Stomach smooth muscle (tissue), 2 donors: ENCODE measurements at regions not wholly inside any gene's neighbourhood (a gene's known extent, or its start where the extent isn't known, plus 50 kb on each side); places are given as distances from the start of the nearest gene placed in this dataset.
A peak's percentile ranks its signal among the peaks of the same experiment; 100 is the strongest.

Source experiments
- H3K27ac ChIP-seq: one replicate; pipeline ENCODE4 v1.7.0; 2013; ENCODE audit warnings: mild to moderate bottlenecking, low read length, inconsistent platforms
- H3K27me3 ChIP-seq, 2 donors: one replicate each; pipeline ENCODE4 v1.7.0; 2013; ENCODE audit warnings: low read length in 2 of 2; ENCODE audit not compliant: insufficient read depth in 2 of 2, control insufficient read depth in 1 of 2
- H3K36me3 ChIP-seq, 2 donors: one replicate each; pipeline ENCODE4 v1.7.0; 2013; ENCODE audit warnings: low read length in 2 of 2; ENCODE audit not compliant: control insufficient read depth in 2 of 2, insufficient read depth in 2 of 2
- H3K4me1 ChIP-seq: one replicate; pipeline ENCODE4 v1.7.0; 2013; ENCODE audit warnings: low read length; ENCODE audit not compliant: control insufficient read depth, insufficient read depth
- H3K4me3 ChIP-seq, 2 donors: one replicate each; pipeline ENCODE4 v1.7.0; 2013; ENCODE audit warnings: low read length in 2 of 2
- H3K9ac ChIP-seq, 2 donors: one replicate each; pipeline ENCODE4 v1.7.0; 2013; ENCODE audit warnings: low read length in 2 of 2, mild to moderate bottlenecking in 1 of 2
- H3K9me3 ChIP-seq, 2 donors: one replicate each; pipeline ENCODE4 v1.7.0; 2013; ENCODE audit warnings: low read length in 2 of 2; ENCODE audit not compliant: control insufficient read depth in 2 of 2
- donor health status: healthy.
- donor health status: Pancreatic carcinoma.

DNA sequence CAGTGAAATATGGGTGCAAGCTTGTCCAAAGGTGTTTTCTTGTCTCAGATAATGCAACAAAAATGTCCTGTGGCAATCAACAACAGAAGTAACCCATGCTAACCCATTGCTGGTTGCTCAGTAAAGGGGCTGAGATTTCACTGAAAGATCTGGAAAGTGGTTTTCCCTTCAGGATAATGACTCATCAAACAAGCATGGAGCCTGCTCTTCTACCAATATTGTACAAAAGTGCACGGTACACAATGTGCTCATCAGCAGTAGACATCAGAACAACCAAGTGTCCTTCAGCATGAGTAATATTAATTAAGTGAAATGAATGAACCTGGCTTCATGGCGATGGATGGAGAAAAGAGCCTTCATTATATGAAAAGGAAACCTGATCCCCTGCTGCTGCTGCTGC is 287.1 kb upstream of the NEBL start:
- Histone ChIP-seq H3K27me3 (no peaks in the 10 kb centered on the region), H3K9ac (no peak overlapping the region), H3K36me3 (no peaks in the 10 kb centered on the region), H3K4me1 (no peaks in the 10 kb centered on the region), H3K4me3 (no peak overlapping the region), H3K27ac (no peak overlapping the region), H3K9me3 (peaks cover 0 to 2% of the 10 kb centered on the region in 2 donors)

DNA sequence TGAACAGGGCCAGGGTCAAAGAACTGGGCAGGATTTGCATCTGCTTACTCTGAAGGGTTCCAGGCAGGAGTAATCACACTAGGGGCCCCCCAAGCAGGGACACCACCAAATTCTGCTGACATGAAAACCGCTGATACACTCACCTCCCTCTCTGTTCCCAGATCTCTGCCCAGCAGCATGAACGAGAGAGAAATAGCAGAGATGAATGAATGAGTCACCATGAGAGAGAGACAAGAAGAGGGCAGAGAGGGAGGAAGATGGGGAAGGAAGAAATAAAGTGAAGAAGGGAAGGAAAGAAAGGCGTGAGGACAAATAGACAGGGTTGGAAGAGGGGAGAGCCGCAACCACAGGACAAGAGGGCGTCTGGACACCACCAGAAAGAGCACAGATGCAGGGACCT is 285.9 kb upstream of the NEBL start:
- H3K27ac ChIP-seq, result no peak overlapping the region
- H3K36me3 ChIP-seq, result no peaks in the 10 kb centered on the region
- H3K4me1 ChIP-seq, result no peaks in the 10 kb centered on the region
- no peak overlapping the region for H3K4me3 ChIP-seq
- H3K9ac ChIP-seq, result no peak overlapping the region
- H3K27me3 ChIP-seq, result no peaks in the 10 kb centered on the region
- peaks cover 0 to 2% of the 10 kb centered on the region in 2 donors for H3K9me3 ChIP-seq

DNA sequence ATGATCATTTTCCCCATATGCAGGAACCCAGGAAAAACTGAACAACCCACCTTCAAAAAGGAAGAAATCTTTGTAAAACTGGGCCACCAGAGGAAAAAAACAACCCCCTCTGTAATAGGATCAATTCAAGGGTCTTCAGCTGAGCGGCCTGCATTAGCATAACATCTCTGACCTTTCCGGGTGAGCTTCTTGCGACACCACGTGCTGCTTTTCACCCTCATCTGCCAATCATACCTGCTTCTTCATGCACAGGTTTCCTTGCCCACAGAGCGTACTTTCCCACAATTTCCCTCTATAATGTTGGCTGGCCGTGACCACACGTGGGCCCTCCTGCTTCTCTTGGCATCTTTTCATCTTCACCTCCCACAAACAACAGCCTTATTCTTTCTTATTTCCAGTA is 284.3 kb upstream of the NEBL start:
- Histone ChIP-seq H3K9ac (no peak overlapping the region), H3K4me1 (no peaks in the 10 kb centered on the region), H3K9me3 (peaks cover 0 to 2% of the 10 kb centered on the region in 2 donors), H3K36me3 (no peaks in the 10 kb centered on the region), H3K27me3 (peaks cover 0 to 4% of the 10 kb centered on the region in 2 donors), H3K27ac (no peak overlapping the region), H3K4me3 (no peak overlapping the region)

DNA sequence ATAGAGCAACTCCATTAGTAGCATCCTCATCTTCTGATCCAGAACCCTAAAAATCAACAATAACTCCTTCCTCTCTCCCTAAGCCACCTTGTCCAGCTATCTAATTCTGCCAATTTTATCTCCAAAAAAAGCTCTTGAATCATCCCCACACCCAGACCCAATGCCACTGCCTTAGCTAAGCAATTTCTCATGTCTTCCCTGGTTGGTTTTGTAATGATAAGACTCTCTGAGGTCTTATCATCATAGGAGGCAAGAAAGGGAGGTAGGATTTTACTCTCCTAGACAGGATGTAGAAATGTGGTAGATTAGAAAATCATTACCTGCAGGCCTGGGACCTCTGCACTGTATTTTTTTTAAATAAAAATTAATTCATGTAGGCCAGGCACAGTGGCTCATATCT is 283.5 kb upstream of the NEBL start:
- Histone ChIP-seq H3K9ac (no peak overlapping the region), H3K36me3 (no peaks in the 10 kb centered on the region), H3K4me3 (no peak overlapping the region), H3K9me3 (peaks cover 0 to 2% of the 10 kb centered on the region in 2 donors), H3K27me3 (peaks cover 0 to 4% of the 10 kb centered on the region in 2 donors), H3K4me1 (no peaks in the 10 kb centered on the region), H3K27ac (no peak overlapping the region)

DNA sequence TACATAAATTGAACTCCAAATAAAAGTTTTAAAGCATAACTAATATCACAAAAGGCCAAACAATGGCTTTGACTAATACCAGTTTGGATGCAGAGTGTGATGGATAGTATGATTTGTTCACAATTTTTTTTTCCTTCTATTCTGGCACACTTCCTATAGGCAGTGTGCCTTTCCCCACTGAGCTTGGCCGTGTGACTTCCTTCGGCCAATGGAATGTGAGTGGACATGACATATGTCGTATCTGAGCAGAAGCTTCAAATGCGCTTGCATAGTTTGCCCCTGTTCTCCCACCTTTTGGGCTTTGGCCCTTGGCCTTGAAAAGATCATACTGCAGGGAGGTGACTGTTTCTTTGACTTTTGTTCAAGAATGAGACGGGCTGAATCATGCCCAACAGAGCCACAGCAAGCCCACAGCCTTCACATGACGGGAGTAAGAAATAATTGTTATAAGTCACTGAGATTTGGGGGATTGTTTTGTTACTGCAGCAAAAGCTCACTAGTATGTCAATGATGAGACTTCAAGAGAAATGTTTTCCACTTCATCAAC is 279.9 kb upstream of the NEBL start:
- Histone ChIP-seq H3K27ac (no peak overlapping the region), H3K9me3 (no peaks in the 10 kb centered on the region), H3K4me1 (peaks cover 8% of the 10 kb centered on the region), H3K4me3 (no peak overlapping the region), H3K27me3 (peaks cover 11 to 31% of the 10 kb centered on the region in 2 donors), H3K9ac (no peak overlapping the region), H3K36me3 (no peaks in the 10 kb centered on the region)

DNA sequence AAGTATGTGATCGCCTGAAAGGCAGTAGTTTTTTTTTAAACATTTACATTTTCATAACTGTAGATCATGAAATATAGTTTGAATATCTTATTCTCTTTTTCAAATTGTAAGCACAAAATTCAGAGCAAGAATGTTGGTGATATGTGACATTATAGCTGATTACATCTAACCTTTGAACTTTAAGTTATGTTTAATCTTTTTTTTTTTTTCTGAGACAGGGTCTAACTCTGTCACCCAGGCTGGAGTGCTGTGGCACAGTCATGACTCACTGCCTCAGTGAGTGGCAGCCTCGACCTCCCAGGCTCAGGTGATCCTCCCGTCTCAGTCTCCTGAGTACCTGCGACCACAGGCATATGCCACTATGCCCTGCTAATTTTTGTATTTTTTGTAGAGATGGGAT is 278.7 kb upstream of the NEBL start:
- Histone ChIP-seq H3K9ac (no peak overlapping the region), H3K4me3 (no peak overlapping the region), H3K4me1 (peaks cover 8% of the 10 kb centered on the region), H3K36me3 (no peaks in the 10 kb centered on the region), H3K27me3 (peaks cover 11 to 31% of the 10 kb centered on the region in 2 donors), H3K27ac (no peak overlapping the region), H3K9me3 (no peaks in the 10 kb centered on the region)

DNA sequence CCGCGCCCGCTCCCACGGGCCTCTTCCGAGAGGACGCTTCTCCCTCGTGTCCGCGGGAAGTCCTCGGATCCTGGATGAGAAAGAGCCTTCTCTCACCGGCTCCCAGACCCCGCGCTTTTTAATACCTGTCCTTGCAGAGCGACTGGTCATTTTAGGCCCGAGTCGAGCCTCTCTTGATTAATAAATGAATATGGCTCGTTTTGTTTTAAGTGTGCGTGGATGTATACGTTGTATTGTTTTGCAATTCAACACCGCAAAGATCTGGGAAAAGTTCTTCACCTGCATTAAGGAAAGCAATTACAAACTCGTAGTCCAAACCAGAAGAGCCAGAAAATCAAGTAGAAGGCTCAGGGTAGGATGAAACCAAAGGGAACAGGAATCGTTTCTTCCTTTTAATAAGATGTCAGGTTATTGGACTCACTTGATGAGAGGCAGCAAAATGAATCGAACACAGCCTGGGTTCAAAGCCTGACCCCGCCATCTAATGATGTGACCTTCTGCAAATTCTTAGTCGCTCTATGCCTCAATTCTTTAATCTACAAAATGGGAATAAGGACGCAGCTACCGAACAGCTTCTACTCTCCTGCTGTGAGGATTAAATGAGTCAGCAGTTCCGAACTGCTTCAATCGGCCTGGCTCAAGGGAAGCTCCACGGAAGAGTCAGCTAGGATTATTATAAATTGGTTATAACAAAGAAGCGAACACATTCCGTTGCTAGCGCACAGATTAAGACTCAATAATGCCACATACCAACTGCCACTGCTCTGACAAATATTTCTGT is 277.8 kb upstream of the NEBL start:
- H3K9ac ChIP-seq, result no peak overlapping the region
- no peak overlapping the region for H3K27ac ChIP-seq
- peak overlapping the region; percentile 19 to 68 for H3K4me3 ChIP-seq
- no peaks in the 10 kb centered on the region for H3K9me3 ChIP-seq
- H3K27me3 ChIP-seq, result peaks cover 11 to 31% of the 10 kb centered on the region in 2 donors
- peaks cover 8% of the 10 kb centered on the region for H3K4me1 ChIP-seq
- H3K36me3 ChIP-seq, result no peaks in the 10 kb centered on the region

DNA sequence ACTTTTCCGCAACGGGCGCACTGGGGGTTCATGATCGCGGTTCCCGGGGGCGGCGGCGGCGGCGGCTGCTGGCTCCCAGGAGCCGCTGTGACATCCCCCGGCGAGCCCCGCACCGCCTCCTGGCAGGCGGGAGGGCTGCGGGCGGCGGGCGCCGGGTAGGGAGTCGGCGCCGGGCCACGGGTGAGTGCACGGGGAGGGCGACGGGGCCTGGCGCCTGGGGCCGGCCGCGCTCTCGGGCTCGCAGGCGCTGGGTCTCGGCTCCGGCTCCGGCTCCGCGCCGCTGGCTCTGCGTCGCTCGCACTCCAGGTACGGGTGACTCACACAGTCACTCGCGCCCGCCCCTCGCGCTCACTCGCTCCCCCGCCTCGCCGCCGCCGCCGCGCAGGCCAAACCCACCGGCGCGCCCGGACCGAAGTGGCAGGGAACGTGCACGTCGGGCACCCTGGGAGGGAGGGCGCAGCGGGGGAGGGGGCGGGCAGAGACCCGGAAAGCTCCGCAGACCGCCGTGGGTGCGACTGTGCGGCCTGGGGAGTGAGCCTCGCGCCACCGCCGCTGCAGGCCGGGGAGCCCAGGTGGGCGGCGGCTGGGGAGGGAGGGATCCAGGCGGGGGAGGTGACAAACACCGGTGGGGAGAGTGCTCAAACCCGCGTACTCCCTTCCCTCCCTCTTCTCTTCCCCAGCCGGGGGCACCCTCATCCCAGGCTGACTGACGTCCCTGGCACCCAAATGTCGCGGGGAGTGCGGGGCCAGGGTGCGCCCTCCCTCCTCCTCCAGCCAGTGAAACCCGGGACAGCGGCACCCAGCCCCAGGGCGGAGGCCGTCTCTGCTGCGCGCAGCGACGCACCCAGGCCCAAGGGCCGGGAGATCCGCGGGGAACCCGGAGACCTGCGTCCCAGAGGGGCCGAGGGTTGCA is 276.9 kb upstream of the NEBL start:
- H3K9ac ChIP-seq, result no peak overlapping the region
- peaks cover 11 to 31% of the 10 kb centered on the region in 2 donors for H3K27me3 ChIP-seq
- H3K4me1 ChIP-seq, result peaks cover 8% of the 10 kb centered on the region
- H3K27ac ChIP-seq, result no peak overlapping the region
- H3K4me3 ChIP-seq, result peak overlapping the region; percentile 31 to 68
- no peaks in the 10 kb centered on the region for H3K9me3 ChIP-seq
- no peaks in the 10 kb centered on the region for H3K36me3 ChIP-seq

DNA sequence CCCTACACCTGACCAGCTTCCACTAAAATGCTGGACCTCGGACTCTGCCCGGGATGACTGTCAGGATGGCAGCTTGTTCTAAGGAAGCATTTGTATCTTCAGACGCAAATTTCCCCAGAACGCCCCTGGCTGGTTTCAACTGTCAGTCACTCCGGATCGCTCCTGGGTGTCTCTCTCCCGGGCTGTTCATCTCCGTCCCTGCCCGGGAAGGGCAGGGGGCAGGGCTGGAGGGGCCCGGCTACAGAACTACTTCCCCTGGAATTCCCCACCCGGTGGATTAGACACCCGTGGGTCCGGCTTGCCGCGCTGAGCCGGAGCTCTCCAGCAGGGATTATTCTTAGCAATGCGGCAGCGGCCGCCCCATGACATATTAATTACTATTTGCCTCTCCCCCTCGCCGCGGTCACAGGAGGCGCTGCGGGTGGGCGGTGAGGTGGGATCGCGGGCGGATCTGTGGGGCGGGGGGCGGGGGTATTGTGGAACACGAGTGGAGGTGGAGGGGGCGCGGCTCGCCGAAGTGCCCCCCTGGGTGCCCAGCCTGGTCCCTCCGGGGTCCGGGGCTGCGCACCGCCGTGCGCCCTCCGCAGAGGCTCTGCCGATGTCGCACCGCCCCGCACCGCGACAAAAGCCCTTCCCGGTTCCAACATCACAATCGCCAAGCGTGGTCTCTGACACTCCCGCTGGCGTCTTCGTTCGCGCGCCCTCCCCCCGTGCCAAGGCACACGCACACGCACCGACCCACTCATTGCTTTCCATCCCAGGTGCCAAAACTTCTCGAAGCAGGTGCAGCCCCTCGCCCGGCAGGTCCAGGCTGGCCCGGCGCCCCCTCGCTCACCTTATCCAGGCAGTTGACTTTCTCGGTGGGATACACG is 276.1 kb upstream of the NEBL start:
- Histone ChIP-seq H3K27me3 (peaks cover 11 to 31% of the 10 kb centered on the region in 2 donors), H3K4me3 (peak overlapping the region; percentile 31 to 68), H3K9ac (no peak overlapping the region), H3K4me1 (peaks cover 8% of the 10 kb centered on the region), H3K9me3 (no peaks in the 10 kb centered on the region), H3K27ac (no peak overlapping the region), H3K36me3 (no peaks in the 10 kb centered on the region)

DNA sequence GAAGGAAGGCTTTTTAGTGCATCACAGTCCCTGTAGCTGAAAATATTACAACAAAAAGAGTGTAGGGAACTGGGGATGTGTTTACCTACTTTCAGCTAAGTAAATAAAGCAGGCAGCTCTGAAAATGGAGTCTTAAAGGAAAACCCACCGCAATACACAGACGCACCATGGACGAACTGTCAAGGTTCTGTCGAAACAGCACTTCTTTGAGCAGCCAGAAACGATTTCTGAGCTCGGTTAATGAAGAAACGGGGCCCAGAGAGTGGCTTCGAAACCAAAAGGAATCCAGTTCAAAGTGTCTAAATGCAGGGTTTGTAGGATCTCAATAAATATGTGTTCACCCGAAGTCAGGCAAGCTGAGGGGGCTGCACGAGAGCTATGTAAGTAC is 275.4 kb upstream of the NEBL start:
- Histone ChIP-seq H3K9me3 (no peaks in the 10 kb centered on the region), H3K4me3 (peak overlapping the region in 1 of 2 donors; percentile 68), H3K9ac (no peak overlapping the region), H3K4me1 (peaks cover 8% of the 10 kb centered on the region), H3K27ac (no peak overlapping the region), H3K36me3 (no peaks in the 10 kb centered on the region), H3K27me3 (peaks cover 11 to 31% of the 10 kb centered on the region in 2 donors)
